NB4 (cell line): ENCODE measurements at regions not wholly inside any gene's neighbourhood (a gene's known extent, or its start where the extent isn't known, plus 50 kb on each side); places are given as distances from the start of the nearest gene placed in this dataset.

Experiments used
- POLR2A ChIP-seq: IDR thresholded peaks from 2 replicates; pipeline ENCODE4 v1.6.1; 2011; ENCODE audit warnings: mild to moderate bottlenecking; ENCODE audit not compliant: insufficient read length; ENCODE audit errors: extremely low read depth
- TF ChIP-seq, protein P1 (sequence below): IDR thresholded peaks from 2 replicates; pipeline ENCODE4 v1.6.1; 2011; ENCODE audit warnings: low read depth, low read length
- TF ChIP-seq, protein P2 (sequence below): IDR thresholded peaks from one replicate; pipeline ENCODE4 v1.5.1; 2012; ENCODE audit warnings: low read depth, low read length

DNA sequence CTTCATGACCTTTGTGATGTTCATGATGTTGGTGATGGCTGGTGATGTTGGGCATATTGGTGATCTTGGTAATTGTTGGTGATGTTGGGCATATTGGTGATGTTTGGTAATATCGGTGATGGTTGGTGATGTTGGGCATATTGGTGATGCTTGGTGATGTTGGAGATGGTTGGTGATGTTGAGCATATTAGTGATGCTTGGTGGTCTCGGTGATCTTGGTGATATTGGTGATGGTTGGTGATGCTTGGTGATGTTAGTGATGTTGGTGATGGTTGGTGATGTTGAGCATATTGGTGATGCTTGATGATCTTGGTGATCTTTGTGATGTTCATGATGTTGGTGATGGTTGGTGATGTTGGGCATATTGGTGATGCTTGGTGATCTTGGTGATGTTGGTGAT is 73.8 kb downstream of the IRX2 start:
- TF ChIP-seq, protein P1, sequence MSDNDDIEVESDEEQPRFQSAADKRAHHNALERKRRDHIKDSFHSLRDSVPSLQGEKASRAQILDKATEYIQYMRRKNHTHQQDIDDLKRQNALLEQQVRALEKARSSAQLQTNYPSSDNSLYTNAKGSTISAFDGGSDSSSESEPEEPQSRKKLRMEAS = no peak
- TF ChIP-seq, protein P2, sequence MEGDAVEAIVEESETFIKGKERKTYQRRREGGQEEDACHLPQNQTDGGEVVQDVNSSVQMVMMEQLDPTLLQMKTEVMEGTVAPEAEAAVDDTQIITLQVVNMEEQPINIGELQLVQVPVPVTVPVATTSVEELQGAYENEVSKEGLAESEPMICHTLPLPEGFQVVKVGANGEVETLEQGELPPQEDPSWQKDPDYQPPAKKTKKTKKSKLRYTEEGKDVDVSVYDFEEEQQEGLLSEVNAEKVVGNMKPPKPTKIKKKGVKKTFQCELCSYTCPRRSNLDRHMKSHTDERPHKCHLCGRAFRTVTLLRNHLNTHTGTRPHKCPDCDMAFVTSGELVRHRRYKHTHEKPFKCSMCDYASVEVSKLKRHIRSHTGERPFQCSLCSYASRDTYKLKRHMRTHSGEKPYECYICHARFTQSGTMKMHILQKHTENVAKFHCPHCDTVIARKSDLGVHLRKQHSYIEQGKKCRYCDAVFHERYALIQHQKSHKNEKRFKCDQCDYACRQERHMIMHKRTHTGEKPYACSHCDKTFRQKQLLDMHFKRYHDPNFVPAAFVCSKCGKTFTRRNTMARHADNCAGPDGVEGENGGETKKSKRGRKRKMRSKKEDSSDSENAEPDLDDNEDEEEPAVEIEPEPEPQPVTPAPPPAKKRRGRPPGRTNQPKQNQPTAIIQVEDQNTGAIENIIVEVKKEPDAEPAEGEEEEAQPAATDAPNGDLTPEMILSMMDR = no peak
- no peak for TF ChIP-seq POLR2A
